ENCODE measurements at regions not wholly inside any gene's neighbourhood (a gene's known extent, or its start where the extent isn't known, plus 50 kb on each side); places are given as distances from the start of the nearest gene placed in this dataset.

DNA sequence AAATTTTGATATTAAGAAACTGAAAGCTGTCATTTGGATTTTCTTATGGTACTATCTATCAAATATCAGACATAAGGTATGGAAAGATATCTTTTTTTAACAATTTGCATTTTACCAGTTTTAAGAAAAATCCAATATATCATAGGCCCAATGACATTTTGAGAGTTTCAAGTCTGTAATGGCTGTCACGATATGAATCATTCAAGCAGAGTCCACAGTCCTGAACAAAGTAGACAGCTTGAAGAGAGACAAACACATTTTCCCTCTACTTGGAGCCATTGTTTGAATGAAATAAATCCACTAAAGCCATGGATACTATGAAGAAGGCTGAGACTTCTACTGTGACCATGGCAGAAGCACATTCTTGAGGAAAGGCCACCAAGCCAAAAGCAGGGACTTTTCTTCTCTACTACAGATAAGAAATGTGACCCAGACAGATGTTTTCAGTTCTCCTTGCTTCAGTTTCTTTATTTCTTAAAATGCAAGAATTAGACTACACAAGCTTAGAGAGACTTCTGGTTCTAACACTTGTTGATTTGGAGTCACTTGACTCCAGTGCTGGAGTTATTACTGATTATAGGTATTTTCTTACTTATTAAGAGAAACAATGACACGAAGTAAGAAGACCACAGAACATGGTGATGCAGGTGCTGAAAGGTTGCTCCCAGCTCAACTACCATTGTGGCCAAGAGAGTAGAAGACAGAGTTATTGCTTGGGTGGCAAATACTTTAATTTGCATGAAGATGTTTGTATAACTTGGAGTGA is 429.1 kb downstream of the KIF20B start:
- FAIRE-seq = no peak

GRCh38 chr10:90133606-90134005 is 432.2 kb downstream of the KIF20B start:
- FAIRE-seq = no peak

GRCh38 chr10:90136731-90137316 is 435.4 kb downstream of the KIF20B start:
- FAIRE-seq = no peak

DNA sequence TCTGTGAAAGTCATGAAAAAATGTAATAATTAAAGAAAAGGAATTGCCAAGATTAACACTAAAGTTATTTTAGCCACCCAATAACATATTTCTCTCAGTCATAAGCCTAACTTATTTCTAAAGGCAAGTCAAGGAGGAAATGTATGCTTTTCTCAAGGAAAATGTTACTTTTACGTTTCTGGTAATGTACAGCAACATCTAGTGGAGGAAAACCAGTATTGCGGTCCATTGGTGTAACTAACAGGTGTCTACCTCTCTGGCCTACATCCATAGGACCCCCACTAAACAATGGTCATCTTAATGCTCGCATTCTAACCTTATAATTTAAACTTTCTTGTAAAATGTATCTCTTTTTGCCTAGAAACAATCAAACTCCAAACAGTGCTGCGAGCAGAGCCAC is 437.5 kb downstream of the KIF20B start:
- no peak for FAIRE-seq

- no peak for FAIRE-seq
Observed at GRCh38 chr10:90141791-90142190, 440.4 kb downstream of the KIF20B start.

DNA sequence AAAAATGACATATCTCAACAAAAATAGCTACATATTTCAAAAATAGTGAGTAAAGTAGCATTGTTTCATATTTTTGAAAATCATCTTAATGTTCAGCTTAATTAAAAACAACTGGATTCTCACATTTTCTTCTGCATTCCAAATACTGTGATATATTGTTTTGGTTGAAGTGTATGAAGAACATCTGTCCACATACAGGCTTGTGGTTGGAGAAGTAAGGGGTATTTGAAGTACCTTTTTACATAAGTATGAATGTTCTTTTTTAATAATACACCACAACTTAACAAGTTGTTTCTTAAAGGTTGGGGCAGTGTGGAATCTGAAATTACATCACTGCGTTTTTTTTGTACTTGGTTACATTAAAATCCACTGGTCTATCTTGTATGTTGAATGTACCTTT is 442.5 kb downstream of the KIF20B start:
- no peak for FAIRE-seq

GRCh38 chr10:90148116-90148855 is 446.9 kb downstream of the KIF20B start:
- FAIRE-seq = no peak

- no peak for FAIRE-seq
Observed at GRCh38 chr10:90149563-90149962, 448.2 kb downstream of the KIF20B start.

- no peak for FAIRE-seq
Observed at GRCh38 chr10:90162271-90162853, 461.0 kb downstream of the KIF20B start.

- FAIRE-seq = no peak
Observed at GRCh38 chr10:90167174-90168064, 466.0 kb downstream of the KIF20B start.

DNA sequence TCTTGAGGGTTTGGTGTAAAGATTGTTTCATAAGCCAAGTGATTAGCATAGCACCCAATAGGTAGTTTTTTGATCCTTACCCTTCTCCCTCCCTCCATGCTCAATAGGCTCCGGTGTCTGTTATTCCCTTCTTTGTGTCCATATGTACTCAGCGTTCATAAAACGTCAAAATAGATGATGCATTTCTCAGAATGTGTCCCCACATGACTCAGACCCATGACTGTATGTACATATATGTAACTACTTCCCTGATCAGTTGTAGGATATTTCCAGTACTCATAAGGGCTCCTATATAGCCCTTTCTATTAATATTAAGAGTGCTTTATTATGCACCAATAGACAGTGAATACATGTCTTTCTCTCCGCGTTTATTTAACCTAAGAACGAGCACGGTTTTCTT is 466.9 kb downstream of the KIF20B start:
- FAIRE-seq = no peak

DNA sequence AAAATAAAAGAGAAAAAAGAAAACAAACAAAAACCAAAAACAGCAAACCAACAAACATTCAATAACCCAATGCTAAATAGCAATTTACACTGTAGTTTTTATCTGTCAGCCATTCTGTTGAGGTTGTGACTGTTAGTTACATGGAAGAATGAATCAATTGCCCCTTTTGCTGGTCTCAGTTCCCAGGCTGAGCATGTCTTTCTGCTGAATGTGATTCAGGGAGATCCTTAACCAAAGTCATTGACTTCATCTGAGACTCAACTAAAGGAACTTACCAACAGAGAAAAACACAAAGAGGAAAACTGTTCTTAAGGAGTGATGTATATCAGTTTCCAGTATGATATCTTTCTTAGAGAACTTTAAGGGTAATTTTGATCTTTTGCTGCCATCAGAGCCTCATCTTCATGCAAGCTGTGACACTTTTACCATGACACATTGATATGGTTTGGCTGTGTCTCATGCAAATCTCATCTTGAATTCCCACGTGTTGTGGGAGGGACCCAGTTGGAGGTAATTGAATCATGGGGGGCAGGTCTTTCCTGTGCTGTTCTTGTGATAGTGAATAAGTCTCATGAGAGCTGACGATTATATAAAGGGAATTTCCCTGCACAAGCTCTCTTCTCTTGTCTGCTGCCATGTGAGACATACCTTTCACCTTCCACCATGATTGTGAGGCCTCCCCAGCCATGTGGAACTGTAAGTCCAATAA is 469.8 kb downstream of the KIF20B start:
- no peak for FAIRE-seq

- FAIRE-seq = no peak
Observed at GRCh38 chr10:90174531-90174930, 473.1 kb downstream of the KIF20B start.

DNA sequence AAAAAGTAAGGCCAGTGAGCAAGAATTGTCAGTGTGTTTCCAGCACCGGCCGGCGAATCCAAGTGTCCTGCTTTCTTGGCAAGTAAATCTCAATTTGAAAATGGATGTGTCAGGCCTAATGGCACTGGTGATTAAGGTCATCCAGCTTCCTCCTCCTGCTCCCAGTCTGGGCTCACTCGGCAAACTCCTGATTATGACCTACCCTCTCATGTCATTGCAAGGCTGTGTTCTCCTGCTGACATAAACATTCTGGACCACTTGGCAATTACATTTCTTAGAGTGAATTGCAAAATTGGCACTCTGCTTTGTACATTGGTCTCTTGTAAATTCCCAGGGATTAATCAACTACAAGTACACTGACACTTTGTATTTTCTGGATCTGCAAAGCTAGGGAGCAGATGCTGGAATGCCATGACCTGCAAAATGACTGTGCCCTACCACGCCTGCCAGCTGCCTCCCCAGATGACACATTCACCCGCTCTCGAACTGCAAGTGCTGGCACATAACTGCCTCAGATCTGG is 473.8 kb downstream of the KIF20B start:
- FAIRE-seq = no peak

- FAIRE-seq = no peak
Observed at GRCh38 chr10:90179696-90180407, 478.5 kb downstream of the KIF20B start.

- FAIRE-seq = no peak
Observed at GRCh38 chr10:90180886-90181691, 479.7 kb downstream of the KIF20B start.

- FAIRE-seq = no peak
Observed at GRCh38 chr10:90192825-90193224, 491.4 kb downstream of the KIF20B start.

DNA sequence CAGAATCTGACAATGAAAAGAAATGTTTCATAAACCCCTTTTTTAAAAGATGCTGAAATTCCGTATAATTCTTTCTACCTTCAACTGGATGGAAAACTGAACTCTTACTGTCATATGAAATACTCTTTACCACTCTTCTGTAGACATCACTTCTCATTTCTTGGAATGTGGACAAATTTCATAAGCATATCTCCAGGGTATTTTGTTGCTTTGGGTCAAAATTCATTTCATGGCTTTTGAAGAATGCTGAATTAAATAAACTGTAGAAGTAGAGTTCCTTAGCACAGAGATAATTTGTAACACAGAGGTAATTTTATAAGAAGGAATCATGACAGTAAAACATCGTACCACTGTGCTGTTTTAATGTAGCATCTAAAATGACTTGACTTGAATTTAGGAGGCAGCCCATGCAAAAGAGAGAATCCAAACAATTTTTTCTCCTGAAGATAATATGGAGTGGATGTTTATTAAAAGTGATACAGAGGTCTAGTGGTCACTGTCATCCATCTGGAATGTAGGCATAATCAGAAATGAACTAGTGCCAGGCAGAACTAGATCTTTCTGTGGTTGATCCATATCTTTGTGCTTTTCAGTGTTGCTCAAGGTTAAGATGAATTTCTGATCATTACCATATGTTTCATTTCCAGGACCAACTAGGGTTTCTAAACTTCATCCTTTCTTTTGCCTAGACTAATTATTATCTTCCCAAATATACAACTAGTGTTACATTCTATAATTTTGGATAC is 492.0 kb downstream of the KIF20B start:
- FAIRE-seq = no peak

DNA sequence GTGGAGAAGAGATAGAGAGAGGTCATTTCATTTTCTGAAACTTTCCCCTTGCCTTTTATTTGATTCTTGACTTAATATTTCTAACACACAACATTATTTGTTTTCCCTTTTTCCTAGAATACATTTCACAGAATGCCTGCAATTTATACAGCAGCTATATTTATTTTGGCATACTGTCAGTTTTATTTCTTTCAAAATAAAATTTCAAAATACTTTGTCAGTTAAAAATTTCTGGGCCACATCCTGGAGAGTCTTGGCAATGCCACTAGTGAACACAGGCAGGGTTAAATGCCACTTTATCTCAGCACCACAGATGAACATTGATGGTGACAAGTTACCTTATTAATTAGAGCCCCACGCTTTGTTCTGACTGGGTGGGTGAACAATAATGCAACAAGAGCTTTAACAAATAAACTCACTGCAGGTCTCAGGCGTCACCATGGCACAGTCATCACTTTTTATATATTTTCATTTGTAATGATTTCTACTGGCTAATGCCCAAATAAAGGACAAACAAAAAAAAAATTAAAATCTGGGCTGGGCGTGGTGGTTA is 494.0 kb downstream of the KIF20B start:
- no peak for FAIRE-seq
